Nucleus accumbens (tissue), 56 donors: ENCODE measurements at regions not wholly inside any gene's neighbourhood (a gene's known extent, or its start where the extent isn't known, plus 50 kb on each side); places are given as distances from the start of the nearest gene placed in this dataset.

Experiments
- DNase-seq, 56 donors: peaks; one replicate each; lab custom pipeline; 2025; lab: John Stamatoyannopoulos, UW

GRCh38 chr16:49216593-49216992 is 65.0 kb downstream of the CBLN1 start:
- no peak for DNase-seq

GRCh38 chr16:49213594-49213993 is 68.0 kb downstream of the CBLN1 start:
- no peak for DNase-seq

- DNase-seq = no peak
Observed at GRCh38 chr16:49204191-49204590, 77.4 kb downstream of the CBLN1 start.

GRCh38 chr16:49203361-49203760 is 78.3 kb downstream of the CBLN1 start:
- DNase-seq = no peak

- DNase-seq = no peak
Observed at GRCh38 chr16:49201118-49201517, 80.5 kb downstream of the CBLN1 start.

GRCh38 chr16:49200223-49200820 is 81.3 kb downstream of the CBLN1 start:
- no peak for DNase-seq

GRCh38 chr16:49195237-49195548 is 86.4 kb downstream of the CBLN1 start:
- no peak for DNase-seq

GRCh38 chr16:49194537-49195236 is 87.0 kb downstream of the CBLN1 start:
- DNase-seq = no peak

- DNase-seq = no peak
Observed at GRCh38 chr16:49193596-49193995, 88.0 kb downstream of the CBLN1 start.

- DNase-seq = no peak
Observed at GRCh38 chr16:49189286-49189685, 92.4 kb downstream of the CBLN1 start.

GRCh38 chr16:49183911-49184310 is 97.7 kb downstream of the CBLN1 start:
- DNase-seq = no peak

- no peak for DNase-seq
Observed at GRCh38 chr16:49181791-49182518, 99.7 kb downstream of the CBLN1 start.

GRCh38 chr16:49179714-49180330 is 101.8 kb downstream of the CBLN1 start:
- DNase-seq = no peak

- DNase-seq = no peak
Observed at GRCh38 chr16:49168126-49168525, 113.5 kb downstream of the CBLN1 start.

- no peak for DNase-seq
Observed at GRCh38 chr16:49165025-49165424, 116.6 kb downstream of the CBLN1 start.

- DNase-seq = no peak
Observed at GRCh38 chr16:49161191-49161590, 120.4 kb downstream of the CBLN1 start.

GRCh38 chr16:49158029-49158642 is 123.5 kb downstream of the CBLN1 start:
- DNase-seq = no peak

GRCh38 chr16:49150341-49150740 is 131.3 kb downstream of the CBLN1 start:
- DNase-seq = no peak

- no peak for DNase-seq
Observed at GRCh38 chr16:49148410-49148809, 133.2 kb downstream of the CBLN1 start.

- DNase-seq = no peak
Observed at GRCh38 chr16:49140618-49141017, 141.0 kb downstream of the CBLN1 start.

GRCh38 chr16:49130397-49130796 is 151.2 kb downstream of the CBLN1 start:
- DNase-seq = no peak
